CD8-positive, alpha-beta memory T cell (primary cell): ENCODE measurements at regions not wholly inside any gene's neighbourhood (a gene's known extent, or its start where the extent isn't known, plus 50 kb on each side); places are given as distances from the start of the nearest gene placed in this dataset.

Experiments used
- CTCF ChIA-PET: fragments of 350-600 bp; sonication (Branson Sonifier 250); formaldehyde crosslinking; loops from one replicate; lab custom pipeline; 2021; ENCODE audit warnings: antibody characterized with exemption; lab: Charles Lee
- POLR2A ChIA-PET: fragments of 350-600 bp; sonication (Branson Sonifier 250); formaldehyde crosslinking; loops from one replicate; lab custom pipeline; 2021; ENCODE audit warnings: antibody characterized with exemption; lab: Charles Lee
- DNase-seq, 5 donors: peaks; one replicate each; pipeline versions ENCODE4 v3.0.0 to v3.0.0-alpha.2; 2020 to 2022; ENCODE audit warnings: mixed read lengths in 1 of 5
- H3K27ac ChIP-seq: one replicate; pipeline ENCODE4 v1.7.0; 2013; ENCODE audit warnings: low read depth, mild to moderate bottlenecking, low read length, moderate library complexity
- H3K27me3 ChIP-seq: 2 replicates; pipeline ENCODE4 v1.7.0; 2013; ENCODE audit warnings: low read length, mild to moderate bottlenecking; ENCODE audit not compliant: insufficient read depth, poor library complexity, severe bottlenecking
- H3K36me3 ChIP-seq: 2 replicates; pipeline ENCODE4 v1.7.0; 2013; ENCODE audit warnings: mild to moderate bottlenecking, low read length, moderate library complexity; ENCODE audit not compliant: insufficient read depth
- H3K4me1 ChIP-seq: 2 replicates; pipeline ENCODE4 v1.7.0; 2013; ENCODE audit warnings: mild to moderate bottlenecking, low read length, moderate library complexity; ENCODE audit not compliant: insufficient read depth
- H3K4me3 ChIP-seq: 2 replicates; pipeline ENCODE4 v1.7.0; 2013; ENCODE audit warnings: mild to moderate bottlenecking, low read length
- H3K9me3 ChIP-seq: 2 replicates; pipeline ENCODE4 v1.7.0; 2013; ENCODE audit warnings: mild to moderate bottlenecking, low read length
- H3K27ac Mint-ChIP-seq, 8 donors: one replicate each; pipeline ENCODE4 v1.8.0; 2020 to 2021; ENCODE audit warnings: mixed read lengths in 8 of 8, mild to moderate bottlenecking in 6 of 8, inconsistent platforms in 3 of 8, moderate library complexity in 3 of 8
- H3K27me3 Mint-ChIP-seq, 2 donors: one replicate each; pipeline ENCODE4 v1.8.0; 2020 to 2021; ENCODE audit warnings: mixed read lengths in 2 of 2, mild to moderate bottlenecking in 1 of 2, moderate library complexity in 1 of 2
- H3K36me3 Mint-ChIP-seq, 3 donors: one replicate each; pipeline ENCODE4 v1.8.0; 2020 to 2021; ENCODE audit warnings: mixed read lengths in 3 of 3, inconsistent platforms in 1 of 3, mild to moderate bottlenecking in 1 of 3
- H3K4me1 Mint-ChIP-seq, 3 donors: one replicate each; pipeline ENCODE4 v1.8.0; 2020 to 2021; ENCODE audit warnings: mixed read lengths in 3 of 3, inconsistent platforms in 1 of 3, mild to moderate bottlenecking in 1 of 3
- H3K4me3 Mint-ChIP-seq, 7 donors: one replicate each; pipeline ENCODE4 v1.8.0; 2020 to 2021; ENCODE audit warnings: mixed read lengths in 7 of 7, mild to moderate bottlenecking in 6 of 7, moderate library complexity in 4 of 7, inconsistent platforms in 2 of 7
- H3K9me3 Mint-ChIP-seq, 5 donors: one replicate each; pipeline ENCODE4 v1.8.0; 2020 to 2022; ENCODE audit warnings: mixed read lengths in 5 of 5, mild to moderate bottlenecking in 3 of 5, moderate library complexity in 2 of 5, inconsistent platforms in 1 of 5

GRCh38 chr5:125411744-125412560, 665.5 kb upstream of the ZNF608 start:
- H3K27me3 Mint-ChIP-seq, result no peaks in the 10 kb centered on the region
- Histone ChIP-seq H3K4me1 (no peaks in the 10 kb centered on the region), H3K27me3 (no peaks in the 10 kb centered on the region), H3K4me3 (no peak overlapping the region), H3K27ac (no peak overlapping the region), H3K36me3 (no peaks in the 10 kb centered on the region), H3K9me3 (no peaks in the 10 kb centered on the region)
- H3K36me3 Mint-ChIP-seq, result no peaks in the 10 kb centered on the region
- no peak for DNase-seq
- ChIA-PET POLR2A (no interaction called here), CTCF (no interaction called here)
- H3K9me3 Mint-ChIP-seq, result peaks cover 0 to 8% (median 3%) of the 10 kb centered on the region in 5 donors
- no peak overlapping the region for H3K4me3 Mint-ChIP-seq
- H3K27ac Mint-ChIP-seq, result no peak overlapping the region
- no peaks in the 10 kb centered on the region for H3K4me1 Mint-ChIP-seq

GRCh38 chr5:125412561-125413495, 666.4 kb upstream of the ZNF608 start:
- H3K27me3 ChIP-seq, result no peaks in the 10 kb centered on the region
- Mint-ChIP-seq H3K9me3 (peaks cover 0 to 16% (median 3%) of the 10 kb centered on the region in 5 donors), H3K27me3 (no peaks in the 10 kb centered on the region), H3K4me1 (no peaks in the 10 kb centered on the region), H3K4me3 (no peak overlapping the region), H3K27ac (no peak overlapping the region), H3K36me3 (no peaks in the 10 kb centered on the region)
- H3K4me3 ChIP-seq, result no peak overlapping the region
- H3K27ac ChIP-seq, result no peak overlapping the region
- CTCF ChIA-PET, result no interaction called here
- no peaks in the 10 kb centered on the region for H3K36me3 ChIP-seq
- no peaks in the 10 kb centered on the region for H3K4me1 ChIP-seq
- no peaks in the 10 kb centered on the region for H3K9me3 ChIP-seq
- POLR2A ChIA-PET, result no interaction called here
- no peak for DNase-seq

DNA sequence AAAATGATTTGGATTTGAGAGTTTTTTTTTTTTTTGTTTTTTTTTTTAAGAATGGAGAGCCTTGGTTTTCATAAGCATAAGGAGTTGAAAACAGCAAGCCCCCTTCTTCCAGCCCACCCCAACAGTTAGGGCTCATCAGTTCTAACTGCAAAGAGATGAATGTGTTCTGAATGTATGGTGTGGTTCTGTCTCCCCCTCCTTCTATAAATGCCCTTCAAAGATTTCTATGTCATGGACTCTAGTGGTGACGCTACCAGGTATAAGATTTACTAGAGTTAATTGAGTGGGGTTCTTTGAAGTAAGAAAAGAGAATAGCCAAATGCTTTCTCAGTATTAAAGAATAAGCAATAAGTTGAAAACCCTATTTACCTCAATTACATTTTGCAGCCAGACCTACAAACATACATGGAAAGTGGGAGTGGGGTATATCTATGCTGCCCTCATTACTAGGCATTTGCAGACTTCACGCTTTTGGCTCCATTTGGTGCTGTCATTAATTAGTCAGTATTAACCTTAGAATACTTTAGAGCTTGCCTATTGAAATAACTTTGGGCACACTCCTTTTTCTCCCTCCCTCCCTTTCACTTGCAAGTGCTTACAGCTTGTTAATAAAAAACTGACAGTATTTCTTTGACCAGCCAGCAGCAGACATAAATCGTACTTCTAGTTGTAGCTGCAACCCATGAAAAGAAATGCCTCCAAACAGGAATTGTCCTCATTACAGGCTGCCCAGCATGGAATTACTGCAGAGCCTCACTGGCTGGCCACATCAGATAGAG, 667.2 kb upstream of the ZNF608 start:
- no peak overlapping the region for H3K27ac ChIP-seq
- Mint-ChIP-seq H3K9me3 (peaks cover 0 to 22% (median 2%) of the 10 kb centered on the region in 5 donors), H3K36me3 (no peaks in the 10 kb centered on the region), H3K4me1 (no peaks in the 10 kb centered on the region), H3K27me3 (no peaks in the 10 kb centered on the region), H3K4me3 (no peak overlapping the region), H3K27ac (no peak overlapping the region)
- DNase-seq, result no peak
- H3K9me3 ChIP-seq, result no peaks in the 10 kb centered on the region
- H3K4me1 ChIP-seq, result no peaks in the 10 kb centered on the region
- no peak overlapping the region for H3K4me3 ChIP-seq
- ChIA-PET CTCF (no interaction called here), POLR2A (no interaction called here)
- no peaks in the 10 kb centered on the region for H3K36me3 ChIP-seq
- no peaks in the 10 kb centered on the region for H3K27me3 ChIP-seq

GRCh38 chr5:125415126-125415525, 668.7 kb upstream of the ZNF608 start:
- ChIA-PET POLR2A (no interaction called here), CTCF (no interaction called here)
- no peaks in the 10 kb centered on the region for H3K36me3 Mint-ChIP-seq
- no peak for DNase-seq
- H3K9me3 ChIP-seq, result no peaks in the 10 kb centered on the region
- H3K4me3 ChIP-seq, result no peak overlapping the region
- H3K4me3 Mint-ChIP-seq, result no peak overlapping the region
- H3K27me3 Mint-ChIP-seq, result no peaks in the 10 kb centered on the region
- H3K9me3 Mint-ChIP-seq, result peaks cover 0 to 22% (median 2%) of the 10 kb centered on the region in 5 donors
- no peaks in the 10 kb centered on the region for H3K36me3 ChIP-seq
- no peak overlapping the region for H3K27ac Mint-ChIP-seq
- no peak overlapping the region for H3K27ac ChIP-seq
- H3K4me1 Mint-ChIP-seq, result no peaks in the 10 kb centered on the region
- H3K4me1 ChIP-seq, result no peaks in the 10 kb centered on the region
- H3K27me3 ChIP-seq, result no peaks in the 10 kb centered on the region

- Histone ChIP-seq H3K4me1 (no peaks in the 10 kb centered on the region), H3K4me3 (no peak overlapping the region), H3K9me3 (no peaks in the 10 kb centered on the region), H3K27me3 (no peaks in the 10 kb centered on the region), H3K36me3 (no peaks in the 10 kb centered on the region), H3K27ac (no peak overlapping the region)
- POLR2A ChIA-PET, result no interaction called here
- H3K27ac Mint-ChIP-seq, result no peak overlapping the region
- CTCF ChIA-PET, result no interaction called here
- no peaks in the 10 kb centered on the region for H3K4me1 Mint-ChIP-seq
- no peaks in the 10 kb centered on the region for H3K27me3 Mint-ChIP-seq
- no peaks in the 10 kb centered on the region for H3K36me3 Mint-ChIP-seq
- no peak for DNase-seq
- H3K9me3 Mint-ChIP-seq, result peaks cover 0 to 22% (median 2%) of the 10 kb centered on the region in 5 donors
- no peak overlapping the region for H3K4me3 Mint-ChIP-seq
These were observed 669.6 kb upstream of the ZNF608 start for GRCh38 chr5:125416055-125416454.

- no peak overlapping the region for H3K4me3 ChIP-seq
These were observed 674.6 kb upstream of the ZNF608 start for GRCh38 chr5:125421006-125421405.

DNA sequence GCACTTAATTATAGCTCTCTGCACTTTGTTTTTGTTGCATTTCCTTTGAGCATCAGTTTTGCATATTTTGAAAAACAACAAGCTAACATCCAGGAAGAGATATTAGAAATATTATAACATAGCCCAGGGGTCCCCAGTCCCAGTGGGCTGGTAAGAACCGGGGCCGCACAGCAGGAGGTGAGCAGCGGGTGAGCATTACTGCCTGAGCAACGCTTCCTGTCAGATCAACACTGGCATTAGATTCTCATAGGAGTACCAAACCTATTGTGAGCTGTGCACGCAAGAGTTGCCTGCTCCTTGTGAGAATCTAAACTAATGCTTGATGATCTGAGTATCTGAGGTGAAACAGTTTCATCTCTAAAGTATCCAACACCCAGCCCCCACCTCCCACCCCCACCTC, 675.9 kb upstream of the ZNF608 start:
- no peaks in the 10 kb centered on the region for H3K4me1 Mint-ChIP-seq
- Histone ChIP-seq H3K27me3 (no peaks in the 10 kb centered on the region), H3K36me3 (no peaks in the 10 kb centered on the region), H3K9me3 (no peaks in the 10 kb centered on the region), H3K4me1 (no peaks in the 10 kb centered on the region), H3K27ac (no peak overlapping the region), H3K4me3 (no peak overlapping the region)
- H3K27ac Mint-ChIP-seq, result no peak overlapping the region
- ChIA-PET CTCF (no interaction called here), POLR2A (no interaction called here)
- H3K36me3 Mint-ChIP-seq, result no peaks in the 10 kb centered on the region
- H3K4me3 Mint-ChIP-seq, result no peak overlapping the region
- peaks cover 0 to 25% (median 2%) of the 10 kb centered on the region in 5 donors for H3K9me3 Mint-ChIP-seq
- DNase-seq, result no peak
- H3K27me3 Mint-ChIP-seq, result no peaks in the 10 kb centered on the region

More at GRCh38 chr5:125421006-125421405, 674.6 kb upstream of the ZNF608 start:
- Histone ChIP-seq H3K9me3 (no peaks in the 10 kb centered on the region), H3K27ac (no peak overlapping the region), H3K4me1 (no peaks in the 10 kb centered on the region), H3K36me3 (no peaks in the 10 kb centered on the region), H3K27me3 (no peaks in the 10 kb centered on the region)
- Mint-ChIP-seq H3K27me3 (no peaks in the 10 kb centered on the region), H3K9me3 (peaks cover 0 to 36% (median 2%) of the 10 kb centered on the region in 5 donors), H3K27ac (no peak overlapping the region), H3K4me1 (no peaks in the 10 kb centered on the region), H3K4me3 (no peak overlapping the region), H3K36me3 (no peaks in the 10 kb centered on the region)
- ChIA-PET POLR2A (no interaction called here), CTCF (no interaction called here)
- DNase-seq, result no peak
